NCI-H2107 treated with DMSO at 0.1 percent for 48 hours (cell line): ENCODE measurements at regions not wholly inside any gene's neighbourhood (a gene's known extent, or its start where the extent isn't known, plus 50 kb on each side); places are given as distances from the start of the nearest gene placed in this dataset.
"Not testable (repeated sequence)": the region's sequence is repeated elsewhere in the genome, so short reads cannot be mapped to it uniquely, and the experiment has no call there.

Experiments used
- DNase-seq: peaks from one replicate; lab custom pipeline; 2025; ENCODE audit not compliant: unreplicated experiment; lab: John Stamatoyannopoulos, UW

GRCh38 chr7:149334930-149335329 is 72.9 kb downstream of the ZNF783 start:
- no peak for DNase-seq

GRCh38 chr7:149348758-149349369 is 86.9 kb downstream of the ZNF783 start:
- no peak for DNase-seq

- no peak for DNase-seq
These were observed 91.9 kb downstream of the ZNF783 start for GRCh38 chr7:149353739-149354504.

- DNase-seq = not testable (repeated sequence)
These were observed 93.0 kb downstream of the ZNF783 start for GRCh38 chr7:149355035-149355389.

- no peak for DNase-seq
These were observed 93.5 kb downstream of the ZNF783 start for GRCh38 chr7:149355390-149356048.

GRCh38 chr7:149362696-149363095 is 98.2 kb downstream of the ZNF777 start:
- DNase-seq = no peak

- DNase-seq = no peak
These were observed 93.3 kb downstream of the ZNF777 start for GRCh38 chr7:149367418-149368180.

GRCh38 chr7:149369497-149369896 is 91.4 kb downstream of the ZNF777 start:
- DNase-seq = no peak

- no peak for DNase-seq
These were observed 90.1 kb downstream of the ZNF777 start for GRCh38 chr7:149370790-149371189.

- DNase-seq = no peak
These were observed 87.8 kb downstream of the ZNF777 start for GRCh38 chr7:149373089-149373488.

GRCh38 chr7:149375234-149376008 is 85.4 kb downstream of the ZNF777 start:
- DNase-seq = no peak

GRCh38 chr7:149377386-149377785 is 83.5 kb downstream of the ZNF777 start:
- DNase-seq = no peak

- DNase-seq = no peak
These were observed 81.2 kb downstream of the ZNF777 start for GRCh38 chr7:149379625-149380024.

- peak; percentile 15 for DNase-seq
These were observed 79.6 kb downstream of the ZNF777 start for GRCh38 chr7:149381245-149381644.
